Ishikawa (cell line): ENCODE measurements at regions not wholly inside any gene's neighbourhood (a gene's known extent, or its start where the extent isn't known, plus 50 kb on each side); places are given as distances from the start of the nearest gene placed in this dataset.

Experiments
- CEBPB ChIP-seq: IDR thresholded peaks from 2 replicates; pipeline ENCODE4 v1.6.1; 2012
- EP300 ChIP-seq: IDR thresholded peaks from 2 replicates; pipeline ENCODE4 v1.6.1; 2012; ENCODE audit warnings: borderline replicate concordance
- FOXM1 ChIP-seq: IDR thresholded peaks from 2 replicates; pipeline ENCODE4 v1.6.1; 2012; ENCODE audit warnings: low read depth, borderline replicate concordance
- MAX ChIP-seq: IDR thresholded peaks from 2 replicates; pipeline ENCODE4 v1.6.1; 2012
- NFIC ChIP-seq: IDR thresholded peaks from 2 replicates; pipeline ENCODE4 v1.6.1; 2012
- RAD21 ChIP-seq: IDR thresholded peaks from 2 replicates; pipeline ENCODE4 v1.6.1; 2012; ENCODE audit warnings: low read depth
- REST ChIP-seq: IDR thresholded peaks from 2 replicates; pipeline ENCODE4 v1.6.1; 2012; ENCODE audit warnings: low read depth, mild to moderate bottlenecking
- TAF1 ChIP-seq: IDR thresholded peaks from 2 replicates; pipeline ENCODE4 v1.6.1; 2012; ENCODE audit warnings: low read depth, mild to moderate bottlenecking
- TEAD4 ChIP-seq: IDR thresholded peaks from 2 replicates; pipeline ENCODE4 v1.6.1; 2012
- YY1 ChIP-seq: IDR thresholded peaks from 2 replicates; pipeline ENCODE4 v1.6.1; 2012; ENCODE audit warnings: low read depth

DNA sequence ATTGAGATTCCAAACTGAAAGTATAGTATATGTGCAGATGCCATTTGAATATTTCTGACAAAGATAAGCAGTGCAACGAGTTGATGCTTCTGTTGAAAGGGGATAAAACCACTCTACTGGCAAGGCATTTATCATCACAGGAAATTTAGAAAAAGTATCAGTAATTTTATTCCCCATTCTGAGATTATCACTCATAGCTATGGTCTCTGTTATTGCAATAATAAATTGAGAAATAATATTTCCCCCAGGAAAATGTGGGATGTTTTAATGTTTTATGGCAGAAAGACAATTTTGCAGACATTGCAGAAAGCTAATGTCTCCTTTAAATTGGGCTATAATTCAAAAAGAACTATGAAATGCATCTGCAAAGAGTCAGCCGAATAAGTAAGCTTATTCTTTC is 1612.7 kb upstream of the ACO1 start:
- no peak for TF ChIP-seq TAF1
- no peak for TF ChIP-seq CEBPB
- TF ChIP-seq TEAD4, result no peak
- TF ChIP-seq MAX, result no peak
- TF ChIP-seq FOXM1, result no peak
- TF ChIP-seq EP300, result no peak
- TF ChIP-seq RAD21, result no peak
- TF ChIP-seq NFIC, result no peak
- TF ChIP-seq YY1, result no peak
- no peak for TF ChIP-seq REST
